ENCODE measurements at regions not wholly inside any gene's neighbourhood (a gene's known extent, or its start where the extent isn't known, plus 50 kb on each side); places are given as distances from the start of the nearest gene placed in this dataset.

- no peak for DNase-seq (ENCODE audit: low read depth, low spot score)
- Histone ChIP-seq H3K9me3 (ENCODE audit: control insufficient read depth, insufficient read depth, low read length) (no peaks in the 10 kb centered on the region), H3K27ac (ENCODE audit: low read length) (no peak overlapping the region), H3K36me3 (ENCODE audit: control insufficient read depth, insufficient read depth, low read length) (no peaks in the 10 kb centered on the region), H3K4me3 (ENCODE audit: low read length) (no peak overlapping the region), H3K27me3 (ENCODE audit: control insufficient read depth, insufficient read depth, low read length) (no peaks in the 10 kb centered on the region), H3K4me1 (ENCODE audit: control insufficient read depth, insufficient read depth, low read length) (no peaks in the 10 kb centered on the region)
- WGBS (ENCODE audit: insufficient coverage, insufficient read length): no CpG with 5 or more reads among the region's 3 CpGs
Measured at GRCh38 chr6:166786704-166787293, 159.7 kb upstream of the RPS6KA2 start.

- no CpG with 5 or more reads among the region's 6 CpGs for WGBS (ENCODE audit: insufficient coverage, insufficient read length)
- Histone ChIP-seq H3K9me3 (ENCODE audit: control insufficient read depth, insufficient read depth, low read length) (no peaks in the 10 kb centered on the region), H3K27ac (ENCODE audit: low read length) (no peak overlapping the region), H3K36me3 (ENCODE audit: control insufficient read depth, insufficient read depth, low read length) (no peaks in the 10 kb centered on the region), H3K4me1 (ENCODE audit: control insufficient read depth, insufficient read depth, low read length) (no peaks in the 10 kb centered on the region), H3K27me3 (ENCODE audit: control insufficient read depth, insufficient read depth, low read length) (no peaks in the 10 kb centered on the region), H3K4me3 (ENCODE audit: low read length) (no peak overlapping the region)
- DNase-seq (ENCODE audit: low read depth, low spot score): no peak
Measured at GRCh38 chr6:166785131-166785530, 158.1 kb upstream of the RPS6KA2 start.

- no peak overlapping the region for H3K4me3 ChIP-seq (ENCODE audit: low read length)
- H3K4me1 ChIP-seq (ENCODE audit: control insufficient read depth, insufficient read depth, low read length): no peaks in the 10 kb centered on the region
- no peak for DNase-seq (ENCODE audit: low read depth, low spot score)
- no peak overlapping the region for H3K27ac ChIP-seq (ENCODE audit: low read length)
- no CpG with 5 or more reads among the region's 7 CpGs for WGBS (ENCODE audit: insufficient coverage, insufficient read length)
- H3K36me3 ChIP-seq (ENCODE audit: control insufficient read depth, insufficient read depth, low read length): no peaks in the 10 kb centered on the region
- H3K9me3 ChIP-seq (ENCODE audit: control insufficient read depth, insufficient read depth, low read length): no peaks in the 10 kb centered on the region
- H3K27me3 ChIP-seq (ENCODE audit: control insufficient read depth, insufficient read depth, low read length): no peaks in the 10 kb centered on the region
Measured at GRCh38 chr6:166784691-166785090, 157.6 kb upstream of the RPS6KA2 start.

- WGBS (ENCODE audit: insufficient coverage, insufficient read length): no CpG with 5 or more reads among the region's 10 CpGs
- no peak for DNase-seq (ENCODE audit: low read depth, low spot score)
- H3K4me3 ChIP-seq (ENCODE audit: low read length): no peak overlapping the region
- no peaks in the 10 kb centered on the region for H3K36me3 ChIP-seq (ENCODE audit: control insufficient read depth, insufficient read depth, low read length)
- H3K9me3 ChIP-seq (ENCODE audit: control insufficient read depth, insufficient read depth, low read length): no peaks in the 10 kb centered on the region
- no peaks in the 10 kb centered on the region for H3K4me1 ChIP-seq (ENCODE audit: control insufficient read depth, insufficient read depth, low read length)
- H3K27me3 ChIP-seq (ENCODE audit: control insufficient read depth, insufficient read depth, low read length): no peaks in the 10 kb centered on the region
- H3K27ac ChIP-seq (ENCODE audit: low read length): no peak overlapping the region
Measured at GRCh38 chr6:166782520-166782919, 155.5 kb upstream of the RPS6KA2 start.

- Histone ChIP-seq H3K27ac (ENCODE audit: low read length) (no peak overlapping the region), H3K4me1 (ENCODE audit: control insufficient read depth, insufficient read depth, low read length) (no peaks in the 10 kb centered on the region), H3K36me3 (ENCODE audit: control insufficient read depth, insufficient read depth, low read length) (no peaks in the 10 kb centered on the region), H3K4me3 (ENCODE audit: low read length) (no peak overlapping the region), H3K9me3 (ENCODE audit: control insufficient read depth, insufficient read depth, low read length) (no peaks in the 10 kb centered on the region), H3K27me3 (ENCODE audit: control insufficient read depth, insufficient read depth, low read length) (no peaks in the 10 kb centered on the region)
- WGBS (ENCODE audit: insufficient coverage, insufficient read length): no CpG with 5 or more reads among the region's 6 CpGs
- no peak for DNase-seq (ENCODE audit: low read depth, low spot score)
Measured at GRCh38 chr6:166781331-166781730, 154.3 kb upstream of the RPS6KA2 start.

- Histone ChIP-seq H3K4me1 (ENCODE audit: control insufficient read depth, insufficient read depth, low read length) (no peaks in the 10 kb centered on the region), H3K36me3 (ENCODE audit: control insufficient read depth, insufficient read depth, low read length) (no peaks in the 10 kb centered on the region), H3K9me3 (ENCODE audit: control insufficient read depth, insufficient read depth, low read length) (no peaks in the 10 kb centered on the region), H3K27ac (ENCODE audit: low read length) (no peak overlapping the region), H3K27me3 (ENCODE audit: control insufficient read depth, insufficient read depth, low read length) (no peaks in the 10 kb centered on the region), H3K4me3 (ENCODE audit: low read length) (no peak overlapping the region)
- no CpG with 5 or more reads among the region's 13 CpGs for WGBS (ENCODE audit: insufficient coverage, insufficient read length)
- DNase-seq (ENCODE audit: low read depth, low spot score): no peak
Measured at GRCh38 chr6:166779963-166780683, 153.1 kb upstream of the RPS6KA2 start.

GRCh38 chr6:166779381-166779780 is 152.3 kb upstream of the RPS6KA2 start:
- no peaks in the 10 kb centered on the region for H3K9me3 ChIP-seq (ENCODE audit: control insufficient read depth, insufficient read depth, low read length)
- no peaks in the 10 kb centered on the region for H3K27me3 ChIP-seq (ENCODE audit: control insufficient read depth, insufficient read depth, low read length)
- no peak for DNase-seq (ENCODE audit: low read depth, low spot score)
- H3K36me3 ChIP-seq (ENCODE audit: control insufficient read depth, insufficient read depth, low read length): no peaks in the 10 kb centered on the region
- no peak overlapping the region for H3K4me3 ChIP-seq (ENCODE audit: low read length)
- no CpG with 5 or more reads among the region's 11 CpGs for WGBS (ENCODE audit: insufficient coverage, insufficient read length)
- no peak overlapping the region for H3K27ac ChIP-seq (ENCODE audit: low read length)
- H3K4me1 ChIP-seq (ENCODE audit: control insufficient read depth, insufficient read depth, low read length): no peaks in the 10 kb centered on the region

GRCh38 chr6:166778776-166779175 is 151.7 kb upstream of the RPS6KA2 start:
- H3K4me1 ChIP-seq (ENCODE audit: control insufficient read depth, insufficient read depth, low read length): no peaks in the 10 kb centered on the region
- no peaks in the 10 kb centered on the region for H3K9me3 ChIP-seq (ENCODE audit: control insufficient read depth, insufficient read depth, low read length)
- no peaks in the 10 kb centered on the region for H3K36me3 ChIP-seq (ENCODE audit: control insufficient read depth, insufficient read depth, low read length)
- H3K27me3 ChIP-seq (ENCODE audit: control insufficient read depth, insufficient read depth, low read length): no peaks in the 10 kb centered on the region
- DNase-seq (ENCODE audit: low read depth, low spot score): no peak
- no CpG with 5 or more reads among the region's 14 CpGs for WGBS (ENCODE audit: insufficient coverage, insufficient read length)
- no peak overlapping the region for H3K4me3 ChIP-seq (ENCODE audit: low read length)
- H3K27ac ChIP-seq (ENCODE audit: low read length): no peak overlapping the region

GRCh38 chr6:166778046-166778445 is 151.0 kb upstream of the RPS6KA2 start:
- WGBS (ENCODE audit: insufficient coverage, insufficient read length): no CpG with 5 or more reads among the region's 9 CpGs
- no peak for DNase-seq (ENCODE audit: low read depth, low spot score)
- Histone ChIP-seq H3K4me3 (ENCODE audit: low read length) (no peak overlapping the region), H3K36me3 (ENCODE audit: control insufficient read depth, insufficient read depth, low read length) (no peaks in the 10 kb centered on the region), H3K27me3 (ENCODE audit: control insufficient read depth, insufficient read depth, low read length) (no peaks in the 10 kb centered on the region), H3K27ac (ENCODE audit: low read length) (no peak overlapping the region), H3K9me3 (ENCODE audit: control insufficient read depth, insufficient read depth, low read length) (no peaks in the 10 kb centered on the region), H3K4me1 (ENCODE audit: control insufficient read depth, insufficient read depth, low read length) (no peaks in the 10 kb centered on the region)

- Histone ChIP-seq H3K27me3 (ENCODE audit: control insufficient read depth, insufficient read depth, low read length) (no peaks in the 10 kb centered on the region), H3K9me3 (ENCODE audit: control insufficient read depth, insufficient read depth, low read length) (no peaks in the 10 kb centered on the region), H3K36me3 (ENCODE audit: control insufficient read depth, insufficient read depth, low read length) (no peaks in the 10 kb centered on the region), H3K27ac (ENCODE audit: low read length) (no peak overlapping the region), H3K4me1 (ENCODE audit: control insufficient read depth, insufficient read depth, low read length) (no peaks in the 10 kb centered on the region), H3K4me3 (ENCODE audit: low read length) (no peak overlapping the region)
- WGBS (ENCODE audit: insufficient coverage, insufficient read length): no CpG with 5 or more reads among the region's 14 CpGs
- DNase-seq (ENCODE audit: low read depth, low spot score): no peak
Measured at GRCh38 chr6:166777096-166777630, 150.1 kb upstream of the RPS6KA2 start.

- Histone ChIP-seq H3K9me3 (ENCODE audit: control insufficient read depth, insufficient read depth, low read length) (no peaks in the 10 kb centered on the region), H3K4me1 (ENCODE audit: control insufficient read depth, insufficient read depth, low read length) (no peaks in the 10 kb centered on the region)
- WGBS (ENCODE audit: insufficient coverage, insufficient read length): no CpG with 5 or more reads among the region's 12 CpGs
Measured at GRCh38 chr6:166776571-166776970, 149.5 kb upstream of the RPS6KA2 start.

More at GRCh38 chr6:166776571-166776970, 149.5 kb upstream of the RPS6KA2 start:
- Histone ChIP-seq H3K36me3 (ENCODE audit: control insufficient read depth, insufficient read depth, low read length) (no peaks in the 10 kb centered on the region), H3K4me3 (ENCODE audit: low read length) (no peak overlapping the region), H3K27ac (ENCODE audit: low read length) (no peak overlapping the region), H3K27me3 (ENCODE audit: control insufficient read depth, insufficient read depth, low read length) (no peaks in the 10 kb centered on the region)
- no peak for DNase-seq (ENCODE audit: low read depth, low spot score)
